SK-N-SH treated with all-trans-retinoic acid at 6 μM for 48 hours (cell line): ENCODE measurements at regions not wholly inside any gene's neighbourhood (a gene's known extent, or its start where the extent isn't known, plus 50 kb on each side); places are given as distances from the start of the nearest gene placed in this dataset.

Experiments
- ATAC-seq: fragments of 200-7000 bp; cut with Tn5 transposase; 3 replicates; pipeline ENCODE4 v1.9.1; 2020; ENCODE audit warnings: mild to moderate bottlenecking, moderate library complexity
- ARNTL ChIP-seq: fragments of 450-650 bp; formaldehyde crosslinking; IDR thresholded peaks from 2 replicates; pipeline ENCODE4 v1.5.0; 2020; ENCODE audit warnings: low read depth, mild to moderate bottlenecking, moderate library complexity, borderline replicate concordance
- BACH2 ChIP-seq: fragments of 250-450 bp; sonication (Bioruptor Pico); IDR thresholded peaks from 2 replicates; pipeline ENCODE4 v1.9.0; 2021; ENCODE audit warnings: mild to moderate bottlenecking, borderline replicate concordance
- CSDC2 ChIP-seq: fragments of 250-450 bp; sonication (Bioruptor Pico); IDR thresholded peaks from 2 replicates; pipeline ENCODE4 v1.5.0; 2020; ENCODE audit warnings: mild to moderate bottlenecking, moderate library complexity
- ESRRG ChIP-seq: fragments of 250-450 bp; sonication (Bioruptor Pico); IDR thresholded peaks from 2 replicates; pipeline ENCODE4 v1.6.1; 2021; ENCODE audit warnings: mild to moderate bottlenecking
- GLIS3 ChIP-seq: fragments of 250-450 bp; sonication (Bioruptor Pico); IDR thresholded peaks from 2 replicates; pipeline ENCODE4 v1.5.0; 2020; ENCODE audit warnings: mild to moderate bottlenecking, moderate library complexity
- ISL1 ChIP-seq: fragments of 250-450 bp; sonication (Bioruptor Pico); IDR thresholded peaks from 2 replicates; pipeline ENCODE4 v2.1.2; 2022; ENCODE audit warnings: mild to moderate bottlenecking, moderate library complexity
- OSR1 ChIP-seq: fragments of 250-450 bp; sonication (Bioruptor Pico); IDR thresholded peaks from 2 replicates; pipeline ENCODE4 v1.8.0; 2022; ENCODE audit warnings: moderate library complexity, mild to moderate bottlenecking, inconsistent platforms
- PPARA ChIP-seq: fragments of 250-450 bp; sonication (Bioruptor Pico); IDR thresholded peaks from 2 replicates; pipeline ENCODE4 v1.5.0; 2020; ENCODE audit warnings: mild to moderate bottlenecking, borderline replicate concordance
- RARB ChIP-seq: fragments of 250-450 bp; sonication (Bioruptor Pico); IDR thresholded peaks from 2 replicates; pipeline ENCODE4 v1.8.0; 2021; ENCODE audit warnings: mild to moderate bottlenecking, moderate library complexity
- SNAI2 ChIP-seq: fragments of 250-450 bp; sonication (Bioruptor Pico); IDR thresholded peaks from 2 replicates; pipeline ENCODE4 v1.5.0; 2020; ENCODE audit warnings: mild to moderate bottlenecking, moderate library complexity
- TCF4 ChIP-seq: fragments of 250-450 bp; sonication (Bioruptor Pico); IDR thresholded peaks from 2 replicates; pipeline ENCODE4 v1.8.0; 2021; ENCODE audit warnings: mild to moderate bottlenecking, moderate library complexity, borderline replicate concordance
- TOX ChIP-seq: fragments of 250-450 bp; sonication (Bioruptor Pico); IDR thresholded peaks from 2 replicates; pipeline ENCODE4 v1.8.0; 2021; ENCODE audit warnings: mild to moderate bottlenecking, moderate library complexity, borderline replicate concordance
- ZC3H10 ChIP-seq: fragments of 250-450 bp; sonication (Bioruptor Pico); IDR thresholded peaks from 2 replicates; pipeline ENCODE4 v1.5.1; 2021; ENCODE audit warnings: mild to moderate bottlenecking, moderate library complexity
- ZFP3 ChIP-seq: fragments of 250-450 bp; sonication (Bioruptor Pico); IDR thresholded peaks from 2 replicates; pipeline ENCODE4 v1.5.0; 2020; ENCODE audit warnings: mild to moderate bottlenecking, moderate library complexity
- ZFP30 ChIP-seq: fragments of 450-650 bp; formaldehyde crosslinking; IDR thresholded peaks from 2 replicates; pipeline ENCODE4 v1.5.0; 2022; ENCODE audit warnings: mild to moderate bottlenecking, moderate library complexity
- ZNF70 ChIP-seq: fragments of 450-650 bp; formaldehyde crosslinking; IDR thresholded peaks from 2 replicates; pipeline ENCODE4 v1.5.0; 2020; ENCODE audit warnings: mild to moderate bottlenecking, moderate library complexity
- ZNF8 ChIP-seq: fragments of 450-650 bp; formaldehyde crosslinking; IDR thresholded peaks from 2 replicates; pipeline ENCODE4 v1.5.0; 2020; ENCODE audit warnings: mild to moderate bottlenecking, moderate library complexity
- TF ChIP-seq, protein P1 (sequence below): fragments of 250-450 bp; sonication (Bioruptor Pico); IDR thresholded peaks from 2 replicates; pipeline ENCODE4 v1.8.0; 2020; ENCODE audit warnings: mild to moderate bottlenecking, moderate library complexity, borderline replicate concordance
- TF ChIP-seq, protein P2 (sequence below): fragments of 250-450 bp; sonication (Bioruptor Pico); IDR thresholded peaks from 2 replicates; pipeline ENCODE4 v1.8.0; 2021; ENCODE audit warnings: low read depth, mild to moderate bottlenecking, moderate library complexity, borderline replicate concordance
- TF ChIP-seq, protein P3 (sequence below): fragments of 250-450 bp; sonication (Bioruptor Pico); IDR thresholded peaks from 2 replicates; pipeline ENCODE4 v1.5.1; 2020; ENCODE audit warnings: low read depth, mild to moderate bottlenecking, moderate library complexity
- TF ChIP-seq, protein P4 (sequence below): fragments of 250-450 bp; sonication (Bioruptor Pico); IDR thresholded peaks from 2 replicates; pipeline ENCODE4 v1.5.1; 2021; ENCODE audit warnings: mild to moderate bottlenecking, moderate library complexity

DNA sequence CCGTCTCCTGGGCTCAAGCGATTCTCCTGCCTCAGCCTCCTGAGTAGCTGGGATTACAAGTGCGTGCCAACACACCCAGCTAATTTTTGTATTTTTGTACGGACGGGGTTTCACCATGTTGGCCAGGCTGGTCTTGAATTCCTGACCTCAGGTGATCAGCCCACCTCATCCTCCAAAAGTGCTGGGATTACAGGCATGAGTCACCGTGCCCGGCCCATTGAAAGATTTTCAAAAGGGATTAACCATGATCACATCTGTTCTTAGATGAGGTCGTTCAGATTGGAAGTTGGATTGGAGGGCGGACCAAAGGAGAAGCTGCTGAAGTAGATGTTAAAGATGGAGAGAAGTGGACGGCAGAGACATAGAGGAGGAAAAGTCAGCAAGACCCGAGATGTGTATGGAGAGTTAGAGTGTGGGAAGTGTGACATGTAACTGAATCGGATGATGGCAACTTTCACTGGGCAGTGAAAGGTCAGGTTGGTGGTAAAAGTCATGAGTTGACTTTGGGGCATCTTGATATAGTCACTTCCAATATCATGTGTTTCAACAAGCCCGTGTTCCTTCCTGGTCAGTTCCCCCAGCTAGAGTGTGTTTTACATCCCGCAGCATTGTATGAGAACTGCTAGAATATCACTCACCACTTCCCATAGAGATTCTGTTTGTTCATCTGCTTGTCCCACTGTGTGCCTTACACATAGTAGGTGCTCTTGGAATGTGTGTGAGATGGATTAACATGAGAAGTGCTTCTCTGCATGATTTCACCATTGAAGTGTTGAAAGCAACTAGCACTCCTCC lies 54.4 kb upstream of the TINAGL1 start:
- no peak for ATAC-seq
- TF ChIP-seq ISL1 (CRISPR knock-in tag) (no peak), RARB (no peak), ARNTL (CRISPR knock-in tag) (no peak), ZC3H10 (CRISPR knock-in tag) (no peak), GLIS3 (CRISPR knock-in tag) (no peak)
- TF ChIP-seq, protein P1, sequence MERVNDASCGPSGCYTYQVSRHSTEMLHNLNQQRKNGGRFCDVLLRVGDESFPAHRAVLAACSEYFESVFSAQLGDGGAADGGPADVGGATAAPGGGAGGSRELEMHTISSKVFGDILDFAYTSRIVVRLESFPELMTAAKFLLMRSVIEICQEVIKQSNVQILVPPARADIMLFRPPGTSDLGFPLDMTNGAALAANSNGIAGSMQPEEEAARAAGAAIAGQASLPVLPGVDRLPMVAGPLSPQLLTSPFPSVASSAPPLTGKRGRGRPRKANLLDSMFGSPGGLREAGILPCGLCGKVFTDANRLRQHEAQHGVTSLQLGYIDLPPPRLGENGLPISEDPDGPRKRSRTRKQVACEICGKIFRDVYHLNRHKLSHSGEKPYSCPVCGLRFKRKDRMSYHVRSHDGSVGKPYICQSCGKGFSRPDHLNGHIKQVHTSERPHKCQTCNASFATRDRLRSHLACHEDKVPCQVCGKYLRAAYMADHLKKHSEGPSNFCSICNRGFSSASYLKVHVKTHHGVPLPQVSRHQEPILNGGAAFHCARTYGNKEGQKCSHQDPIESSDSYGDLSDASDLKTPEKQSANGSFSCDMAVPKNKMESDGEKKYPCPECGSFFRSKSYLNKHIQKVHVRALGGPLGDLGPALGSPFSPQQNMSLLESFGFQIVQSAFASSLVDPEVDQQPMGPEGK (CRISPR knock-in tag), result no peak

DNA sequence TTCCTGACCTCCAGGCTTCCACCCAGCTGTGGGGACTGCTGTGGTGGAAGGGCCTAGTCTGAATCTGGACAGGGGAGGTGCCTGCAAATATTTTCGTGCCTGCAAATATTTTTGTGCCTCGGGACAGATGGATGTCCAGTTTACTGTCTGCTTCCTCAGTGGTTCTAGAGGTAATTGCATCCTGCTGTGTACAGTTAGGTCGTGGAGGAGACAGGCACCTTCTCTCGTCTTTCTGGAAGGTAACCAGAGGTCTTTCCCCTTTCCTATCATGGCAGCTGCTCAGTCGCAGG lies 53.8 kb upstream of the TINAGL1 start:
- no peak for TF ChIP-seq GLIS3 (CRISPR knock-in tag)
- TF ChIP-seq ZC3H10 (CRISPR knock-in tag), result no peak
- no peak for TF ChIP-seq ISL1 (CRISPR knock-in tag)
- TF ChIP-seq, protein P2, sequence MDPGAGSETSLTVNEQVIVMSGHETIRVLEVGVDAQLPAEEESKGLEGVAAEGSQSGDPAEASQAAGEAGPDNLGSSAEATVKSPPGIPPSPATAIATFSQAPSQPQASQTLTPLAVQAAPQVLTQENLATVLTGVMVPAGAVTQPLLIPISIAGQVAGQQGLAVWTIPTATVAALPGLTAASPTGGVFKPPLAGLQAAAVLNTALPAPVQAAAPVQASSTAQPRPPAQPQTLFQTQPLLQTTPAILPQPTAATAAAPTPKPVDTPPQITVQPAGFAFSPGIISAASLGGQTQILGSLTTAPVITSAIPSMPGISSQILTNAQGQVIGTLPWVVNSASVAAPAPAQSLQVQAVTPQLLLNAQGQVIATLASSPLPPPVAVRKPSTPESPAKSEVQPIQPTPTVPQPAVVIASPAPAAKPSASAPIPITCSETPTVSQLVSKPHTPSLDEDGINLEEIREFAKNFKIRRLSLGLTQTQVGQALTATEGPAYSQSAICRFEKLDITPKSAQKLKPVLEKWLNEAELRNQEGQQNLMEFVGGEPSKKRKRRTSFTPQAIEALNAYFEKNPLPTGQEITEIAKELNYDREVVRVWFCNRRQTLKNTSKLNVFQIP (CRISPR knock-in tag), result no peak
- TF ChIP-seq, protein P3, sequence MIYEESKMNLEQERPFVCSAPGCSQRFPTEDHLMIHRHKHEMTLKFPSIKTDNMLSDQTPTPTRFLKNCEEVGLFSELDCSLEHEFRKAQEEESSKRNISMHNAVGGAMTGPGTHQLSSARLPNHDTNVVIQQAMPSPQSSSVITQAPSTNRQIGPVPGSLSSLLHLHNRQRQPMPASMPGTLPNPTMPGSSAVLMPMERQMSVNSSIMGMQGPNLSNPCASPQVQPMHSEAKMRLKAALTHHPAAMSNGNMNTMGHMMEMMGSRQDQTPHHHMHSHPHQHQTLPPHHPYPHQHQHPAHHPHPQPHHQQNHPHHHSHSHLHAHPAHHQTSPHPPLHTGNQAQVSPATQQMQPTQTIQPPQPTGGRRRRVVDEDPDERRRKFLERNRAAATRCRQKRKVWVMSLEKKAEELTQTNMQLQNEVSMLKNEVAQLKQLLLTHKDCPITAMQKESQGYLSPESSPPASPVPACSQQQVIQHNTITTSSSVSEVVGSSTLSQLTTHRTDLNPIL (CRISPR knock-in tag), result no peak
- no peak for TF ChIP-seq ZNF8 (CRISPR knock-in tag)
- TF ChIP-seq ZFP30 (CRISPR knock-in tag), result no peak
- TF ChIP-seq TOX, result no peak
- TF ChIP-seq OSR1, result no peak
- TF ChIP-seq TCF4 (CRISPR knock-in tag), result no peak
- TF ChIP-seq, protein P4, sequence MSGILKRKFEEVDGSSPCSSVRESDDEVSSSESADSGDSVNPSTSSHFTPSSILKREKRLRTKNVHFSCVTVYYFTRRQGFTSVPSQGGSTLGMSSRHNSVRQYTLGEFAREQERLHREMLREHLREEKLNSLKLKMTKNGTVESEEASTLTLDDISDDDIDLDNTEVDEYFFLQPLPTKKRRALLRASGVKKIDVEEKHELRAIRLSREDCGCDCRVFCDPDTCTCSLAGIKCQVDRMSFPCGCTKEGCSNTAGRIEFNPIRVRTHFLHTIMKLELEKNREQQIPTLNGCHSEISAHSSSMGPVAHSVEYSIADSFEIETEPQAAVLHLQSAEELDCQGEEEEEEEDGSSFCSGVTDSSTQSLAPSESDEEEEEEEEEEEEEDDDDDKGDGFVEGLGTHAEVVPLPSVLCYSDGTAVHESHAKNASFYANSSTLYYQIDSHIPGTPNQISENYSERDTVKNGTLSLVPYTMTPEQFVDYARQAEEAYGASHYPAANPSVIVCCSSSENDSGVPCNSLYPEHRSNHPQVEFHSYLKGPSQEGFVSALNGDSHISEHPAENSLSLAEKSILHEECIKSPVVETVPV (CRISPR knock-in tag), result no peak
- TF ChIP-seq PPARA, result no peak
- ATAC-seq, result no peak

DNA sequence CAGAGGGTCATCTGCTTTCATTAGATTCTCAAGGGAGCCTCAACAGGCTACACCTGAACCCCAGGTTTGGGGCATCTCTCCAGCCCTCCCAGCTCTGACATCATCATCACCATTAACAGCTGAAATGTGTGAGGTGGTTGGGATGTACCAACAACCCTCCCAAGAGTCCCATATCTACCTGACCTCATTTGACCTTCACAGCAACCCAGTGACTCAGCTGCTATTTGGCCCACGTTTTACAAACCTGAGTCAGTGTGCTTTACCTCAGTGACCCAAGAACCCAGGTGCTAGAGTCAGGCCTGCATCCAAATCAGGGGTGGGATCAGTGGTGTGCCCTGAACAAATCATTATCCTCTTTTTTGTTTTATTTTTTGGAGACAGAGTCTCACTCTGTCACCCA lies 53.3 kb upstream of the TINAGL1 start:
- TF ChIP-seq SNAI2 (CRISPR knock-in tag) (no peak), ZNF70 (CRISPR knock-in tag) (no peak), ZFP30 (CRISPR knock-in tag) (no peak), BACH2 (CRISPR knock-in tag) (no peak), ESRRG (no peak), ZNF8 (CRISPR knock-in tag) (no peak), RARB (no peak), PPARA (no peak), ZFP3 (CRISPR knock-in tag) (no peak), OSR1 (no peak), CSDC2 (CRISPR knock-in tag) (no peak), ISL1 (CRISPR knock-in tag) (no peak), TCF4 (CRISPR knock-in tag) (no peak), ARNTL (CRISPR knock-in tag) (no peak), ZC3H10 (CRISPR knock-in tag) (no peak)
- TF ChIP-seq, protein P2 (CRISPR knock-in tag), result no peak
- TF ChIP-seq, protein P1 (CRISPR knock-in tag), result no peak
- TF ChIP-seq, protein P4 (CRISPR knock-in tag), result no peak
- TF ChIP-seq, protein P3 (CRISPR knock-in tag), result no peak
- no peak for ATAC-seq
